ENCODE measurements at regions not wholly inside any gene's neighbourhood (a gene's known extent, or its start where the extent isn't known, plus 50 kb on each side); places are given as distances from the start of the nearest gene placed in this dataset.
"Not testable (repeated sequence)": the region's sequence is repeated elsewhere in the genome, so short reads cannot be mapped to it uniquely, and the experiment has no call there.

DNA sequence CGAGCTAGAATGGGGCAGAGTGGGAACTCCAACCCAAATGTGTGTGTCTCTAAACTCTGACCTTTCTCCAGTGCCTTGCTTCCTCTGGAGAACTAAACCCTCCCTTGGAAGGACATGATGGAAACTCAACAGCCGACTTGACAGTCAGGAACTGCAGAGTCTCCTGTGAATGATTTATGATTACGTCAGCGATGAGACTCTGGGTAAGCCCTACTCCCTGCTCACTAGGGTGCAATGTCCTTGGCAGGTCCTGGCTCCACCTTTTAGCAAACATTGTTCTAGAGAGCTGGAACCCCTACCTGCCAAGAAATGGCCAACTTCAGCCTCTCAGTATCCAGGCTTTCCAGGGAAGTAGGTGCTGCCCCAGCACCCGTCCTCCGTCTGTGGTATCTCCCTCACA, 96.1 kb upstream of the CD82 start:
- DNase-seq (ENCODE audit: low read depth): no peak
- TF ChIP-seq, protein P1, sequence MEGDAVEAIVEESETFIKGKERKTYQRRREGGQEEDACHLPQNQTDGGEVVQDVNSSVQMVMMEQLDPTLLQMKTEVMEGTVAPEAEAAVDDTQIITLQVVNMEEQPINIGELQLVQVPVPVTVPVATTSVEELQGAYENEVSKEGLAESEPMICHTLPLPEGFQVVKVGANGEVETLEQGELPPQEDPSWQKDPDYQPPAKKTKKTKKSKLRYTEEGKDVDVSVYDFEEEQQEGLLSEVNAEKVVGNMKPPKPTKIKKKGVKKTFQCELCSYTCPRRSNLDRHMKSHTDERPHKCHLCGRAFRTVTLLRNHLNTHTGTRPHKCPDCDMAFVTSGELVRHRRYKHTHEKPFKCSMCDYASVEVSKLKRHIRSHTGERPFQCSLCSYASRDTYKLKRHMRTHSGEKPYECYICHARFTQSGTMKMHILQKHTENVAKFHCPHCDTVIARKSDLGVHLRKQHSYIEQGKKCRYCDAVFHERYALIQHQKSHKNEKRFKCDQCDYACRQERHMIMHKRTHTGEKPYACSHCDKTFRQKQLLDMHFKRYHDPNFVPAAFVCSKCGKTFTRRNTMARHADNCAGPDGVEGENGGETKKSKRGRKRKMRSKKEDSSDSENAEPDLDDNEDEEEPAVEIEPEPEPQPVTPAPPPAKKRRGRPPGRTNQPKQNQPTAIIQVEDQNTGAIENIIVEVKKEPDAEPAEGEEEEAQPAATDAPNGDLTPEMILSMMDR (IDR thresholded peaks at IDR 0.05; ENCODE audit: control insufficient read depth, extremely low read depth, insufficient read depth): no peak
- no peak overlapping the region for H3K4me3 ChIP-seq (ENCODE audit: low read depth, low read length)

DNA sequence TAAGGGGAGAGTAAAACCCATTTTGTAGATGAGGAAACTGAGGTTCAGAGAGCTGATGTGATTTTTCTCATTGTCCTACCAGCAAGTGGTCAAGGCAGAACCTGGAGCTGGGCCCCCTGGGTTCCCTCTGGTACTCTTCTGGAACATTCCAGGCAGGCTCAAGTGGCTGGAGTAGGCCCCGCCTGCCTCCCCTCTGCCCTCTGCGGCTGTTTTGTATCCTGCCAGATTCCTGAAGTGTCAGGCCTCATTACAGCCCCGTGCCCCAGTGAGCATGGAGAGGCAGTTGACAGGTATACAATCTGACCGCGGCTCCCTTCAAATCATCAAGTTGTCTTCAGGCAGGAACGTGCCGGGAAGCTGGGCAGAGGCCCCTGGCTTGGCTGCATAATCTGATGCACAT, 94.6 kb upstream of the CD82 start:
- no peak for DNase-seq (ENCODE audit: low read depth)
- TF ChIP-seq, protein P1 (IDR thresholded peaks at IDR 0.05; ENCODE audit: control insufficient read depth, extremely low read depth, insufficient read depth): no peak
- H3K4me3 ChIP-seq (ENCODE audit: low read depth, low read length): no peak overlapping the region

DNA sequence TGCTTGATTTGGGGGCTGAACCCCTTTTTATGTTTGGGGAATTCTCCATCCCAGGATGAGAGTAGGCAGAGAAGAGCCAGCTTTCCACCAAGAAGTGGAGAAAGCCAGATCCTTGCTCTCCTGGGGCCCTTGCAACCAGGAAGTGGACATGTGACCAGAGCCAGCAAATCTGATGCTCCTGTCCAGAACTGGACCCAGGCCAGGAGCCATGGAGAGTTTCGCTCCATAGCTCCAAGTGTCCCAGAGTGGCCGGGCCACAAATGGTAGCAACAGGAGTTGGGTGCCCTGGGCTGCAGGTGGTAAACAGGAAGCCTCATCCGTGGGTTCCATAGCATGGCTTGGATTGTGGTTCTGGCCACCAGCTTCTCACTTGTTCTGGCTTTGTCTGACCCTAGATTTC, 93.9 kb upstream of the CD82 start:
- TF ChIP-seq, protein P1 (IDR thresholded peaks at IDR 0.05; ENCODE audit: control insufficient read depth, extremely low read depth, insufficient read depth): no peak
- H3K4me3 ChIP-seq (ENCODE audit: low read depth, low read length): no peak overlapping the region
- DNase-seq (ENCODE audit: low read depth): no peak

DNA sequence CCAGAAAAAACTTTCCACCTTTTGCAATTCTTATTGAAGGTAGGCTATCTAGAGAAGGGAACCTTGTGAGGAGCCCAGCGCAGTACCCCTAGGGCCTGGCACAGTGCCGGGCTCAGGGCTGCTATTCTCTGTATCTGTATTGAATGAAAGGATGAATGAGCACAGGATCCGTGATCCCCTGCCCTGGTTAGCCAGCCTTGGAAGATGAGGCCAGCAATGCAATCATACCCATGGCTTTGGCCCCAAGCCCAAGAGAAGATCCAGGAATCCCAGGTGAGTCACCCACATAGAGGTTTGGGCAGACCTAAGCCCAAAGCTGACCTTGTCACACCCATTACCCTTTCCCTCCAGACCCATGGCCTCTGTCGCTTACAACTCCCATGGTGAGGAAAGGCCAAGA, 92.5 kb upstream of the CD82 start:
- no peak for DNase-seq (ENCODE audit: low read depth)

DNA sequence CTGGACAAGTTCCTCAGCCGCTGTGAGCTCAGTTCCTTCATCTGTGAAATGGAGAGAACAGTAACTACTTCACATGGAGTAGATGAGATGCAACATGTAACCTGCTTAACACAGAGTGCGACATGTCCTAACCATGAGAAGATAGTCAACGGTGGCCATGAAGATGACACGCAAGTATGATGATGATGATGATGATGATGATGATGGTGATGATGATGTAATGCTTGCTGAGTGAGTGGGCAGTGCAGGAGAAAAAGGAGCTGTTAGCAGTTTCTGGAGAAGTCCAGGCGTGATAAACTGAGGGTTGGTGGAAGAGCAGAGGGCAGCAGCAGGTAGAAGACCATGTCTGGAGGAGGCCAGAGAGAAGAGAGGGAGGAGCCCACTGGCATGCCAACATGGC, 90.8 kb upstream of the CD82 start:
- H3K4me3 ChIP-seq (ENCODE audit: low read depth, low read length): no peak overlapping the region
- no peak for DNase-seq (ENCODE audit: low read depth)
- TF ChIP-seq, protein P1 (IDR thresholded peaks at IDR 0.05; ENCODE audit: control insufficient read depth, extremely low read depth, insufficient read depth): no peak

More for the DNA sequence above, 92.5 kb upstream of the CD82 start:
- TF ChIP-seq, protein P1 (IDR thresholded peaks at IDR 0.05; ENCODE audit: control insufficient read depth, extremely low read depth, insufficient read depth): no peak
- H3K4me3 ChIP-seq (ENCODE audit: low read depth, low read length): no peak overlapping the region

DNA sequence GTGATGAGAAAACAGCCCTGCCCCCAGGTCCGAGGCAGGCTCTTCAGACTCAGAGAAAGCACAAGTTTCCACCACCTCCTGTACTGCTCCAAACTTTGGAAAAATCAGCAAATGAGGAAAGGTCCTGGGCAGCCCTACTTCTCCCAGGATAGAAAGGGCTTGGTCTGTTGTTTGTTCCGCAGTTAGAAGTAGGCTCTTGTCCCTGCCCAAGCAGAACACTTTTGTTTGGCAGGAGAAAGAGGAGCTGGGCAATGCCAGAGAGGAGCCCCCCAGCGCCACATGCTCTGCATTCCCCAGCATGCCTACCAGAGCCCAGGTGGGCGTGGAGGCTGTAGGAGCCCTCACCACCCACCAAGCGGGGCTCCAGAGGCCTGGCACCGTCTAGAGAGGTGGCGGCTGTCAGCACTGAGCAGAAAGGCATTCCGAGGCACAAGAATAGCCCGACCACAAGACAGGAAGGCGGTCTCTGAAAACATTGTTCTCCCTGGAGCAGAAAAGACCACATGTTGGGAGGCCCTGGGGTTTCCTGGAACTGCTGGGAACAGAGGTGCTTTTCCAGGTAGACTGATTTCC, 90.3 kb upstream of the CD82 start:
- no peak for DNase-seq (ENCODE audit: low read depth)
- no peak overlapping the region for H3K4me3 ChIP-seq (ENCODE audit: low read depth, low read length)
- TF ChIP-seq, protein P1 (IDR thresholded peaks at IDR 0.05; ENCODE audit: control insufficient read depth, extremely low read depth, insufficient read depth): no peak

DNA sequence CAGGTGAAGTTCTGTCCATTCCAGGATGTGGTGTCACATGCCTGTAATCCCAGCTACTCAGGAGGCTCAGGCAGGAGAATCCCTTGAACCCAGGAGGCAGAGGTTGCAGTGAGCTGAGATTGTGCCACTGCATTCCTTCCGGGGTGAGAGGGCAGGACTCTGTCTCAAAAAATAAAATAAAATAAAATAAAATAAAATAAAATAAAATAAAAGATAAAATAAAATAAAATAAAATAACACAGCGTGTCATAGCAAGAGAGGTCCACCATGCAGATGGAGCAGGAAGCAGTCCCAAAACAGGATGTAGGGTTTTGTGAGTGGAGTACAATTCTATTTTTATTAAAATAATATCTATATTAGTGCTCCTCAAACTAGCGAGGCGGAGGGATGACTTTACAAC, 83.1 kb upstream of the CD82 start:
- DNase-seq (ENCODE audit: low read depth); H3K4me3 ChIP-seq (ENCODE audit: low read depth, low read length): not testable (repeated sequence)

Data from LNCaP clone FGC (cell line).